H9 (cell line): ENCODE measurements at regions not wholly inside any gene's neighbourhood (a gene's known extent, or its start where the extent isn't known, plus 50 kb on each side); places are given as distances from the start of the nearest gene placed in this dataset.

Experiments
- DNase-seq: peaks from one replicate; pipeline ENCODE4 v3.0.0-alpha.2; 2017
- H2AFZ ChIP-seq: one replicate; pipeline ENCODE4 v1.6.1; 2013; ENCODE audit warnings: mild to moderate bottlenecking, low read length, control low read depth, moderate library complexity
- H2AK5ac ChIP-seq: 2 replicates; pipeline ENCODE4 v1.6.1; 2013; ENCODE audit warnings: low read length, control low read depth, mixed read lengths; ENCODE audit not compliant: insufficient read length
- H2BK120ac ChIP-seq: one replicate; pipeline ENCODE4 v1.6.1; 2013; ENCODE audit warnings: low read depth, mild to moderate bottlenecking, low read length, control low read depth, inconsistent platforms; ENCODE audit not compliant: poor library complexity, severe bottlenecking
- H2BK12ac ChIP-seq: 2 replicates; pipeline ENCODE4 v1.6.1; 2013; ENCODE audit warnings: low read length, control low read depth, mixed read lengths, low read depth; ENCODE audit not compliant: insufficient read length
- H2BK15ac ChIP-seq: 2 replicates; pipeline ENCODE4 v1.6.1; 2013; ENCODE audit warnings: low read depth, low read length, control low read depth
- H2BK20ac ChIP-seq: one replicate; pipeline ENCODE4 v1.6.1; 2013; ENCODE audit warnings: low read depth, mild to moderate bottlenecking, low read length, control low read depth, inconsistent platforms; ENCODE audit not compliant: poor library complexity, severe bottlenecking
- H2BK5ac ChIP-seq: 2 replicates; pipeline ENCODE4 v1.6.1; 2013; ENCODE audit warnings: low read length, control low read depth, mixed read lengths; ENCODE audit not compliant: insufficient read length
- H3K14ac ChIP-seq: 2 replicates; pipeline ENCODE4 v1.6.1; 2013; ENCODE audit warnings: low read length, control low read depth; ENCODE audit not compliant: insufficient read depth
- H3K18ac ChIP-seq: 2 replicates; pipeline ENCODE4 v1.6.1; 2013; ENCODE audit warnings: low read depth, mild to moderate bottlenecking, mixed read lengths, low read length, control low read depth; ENCODE audit not compliant: insufficient read length
- H3K23ac ChIP-seq: 2 replicates; pipeline ENCODE4 v1.6.1; 2013; ENCODE audit warnings: low read length, control low read depth, mixed read lengths, low read depth; ENCODE audit not compliant: insufficient read length
- H3K23me2 ChIP-seq: 2 replicates; pipeline ENCODE4 v1.6.1; 2013; ENCODE audit warnings: low read depth, mild to moderate bottlenecking, mixed read lengths, low read length, control low read depth; ENCODE audit not compliant: insufficient read length, poor library complexity, severe bottlenecking
- H3K27ac ChIP-seq: 2 replicates; pipeline ENCODE4 v1.5.1; 2013; ENCODE audit warnings: low read length, control low read depth, mixed read lengths, low read depth; ENCODE audit not compliant: insufficient read length
- H3K27me3 ChIP-seq: 2 replicates; pipeline ENCODE4 v1.6.1; 2013; ENCODE audit warnings: low read length, control low read depth, inconsistent platforms; ENCODE audit not compliant: insufficient read depth
- H3K4ac ChIP-seq: 2 replicates; pipeline ENCODE4 v1.6.1; 2013; ENCODE audit warnings: low read depth, mild to moderate bottlenecking, control low read depth, inconsistent platforms, low read length, moderate library complexity
- H3K4me1 ChIP-seq: 2 replicates; pipeline ENCODE4 v1.6.1; 2013; ENCODE audit warnings: low read length, control low read depth, inconsistent platforms; ENCODE audit not compliant: insufficient read depth
- H3K4me2 ChIP-seq: 2 replicates; pipeline ENCODE4 v1.6.1; 2013; ENCODE audit warnings: low read length, control low read depth, mixed read lengths; ENCODE audit not compliant: insufficient read length, insufficient read depth
- H3K56ac ChIP-seq: 2 replicates; pipeline ENCODE4 v1.6.1; 2013; ENCODE audit warnings: low read depth, mild to moderate bottlenecking, mixed read lengths, low read length, control low read depth; ENCODE audit not compliant: insufficient read length
- H3K79me1 ChIP-seq: 2 replicates; pipeline ENCODE4 v1.6.1; 2013; ENCODE audit warnings: low read depth, mild to moderate bottlenecking, moderate library complexity, low read length, control low read depth, inconsistent platforms; ENCODE audit not compliant: insufficient read depth, poor library complexity, severe bottlenecking
- H3K79me2 ChIP-seq: 2 replicates; pipeline ENCODE4 v1.6.1; 2013; ENCODE audit warnings: low read length, control low read depth, inconsistent platforms; ENCODE audit not compliant: insufficient read depth
- H3K9ac ChIP-seq: 2 replicates; pipeline ENCODE4 v1.6.1; 2013; ENCODE audit warnings: low read length, control low read depth, mixed read lengths; ENCODE audit not compliant: insufficient read length; ENCODE audit errors: extremely low read depth
- H3K9me3 ChIP-seq: one replicate; pipeline ENCODE4 v1.6.1; 2013; ENCODE audit warnings: low read depth, low read length, inconsistent platforms; ENCODE audit not compliant: control insufficient read depth
- H3T11ph ChIP-seq: one replicate; pipeline ENCODE4 v1.6.1; 2013; ENCODE audit warnings: mild to moderate bottlenecking, low read length, control low read depth, inconsistent platforms
- H4K20me1 ChIP-seq: one replicate; pipeline ENCODE4 v1.6.1; 2013; ENCODE audit not compliant: control insufficient read depth, insufficient read length, insufficient read depth
- H4K5ac ChIP-seq: 2 replicates; pipeline ENCODE4 v1.6.1; 2013; ENCODE audit warnings: low read depth, mild to moderate bottlenecking, mixed read lengths, low read length, control low read depth; ENCODE audit not compliant: insufficient read length
- H4K8ac ChIP-seq: replicated peaks from 2 replicates; pipeline ENCODE4 v1.6.1; 2013; ENCODE audit warnings: low read length, control low read depth, mixed read lengths, low read depth; ENCODE audit not compliant: insufficient read length
- H4K91ac ChIP-seq: 2 replicates; pipeline ENCODE4 v1.6.1; 2013; ENCODE audit warnings: low read depth, mild to moderate bottlenecking, moderate library complexity, mixed read lengths, low read length, control low read depth; ENCODE audit not compliant: insufficient read length
- H3K27ac Mint-ChIP-seq, 3 experiments: 2 replicates in 2 of 3; 3 replicates in 1 of 3; pipeline ENCODE4 v1.8.0; 2020 to 2021; ENCODE audit warnings: mixed read lengths in 3 of 3, mild to moderate bottlenecking in 1 of 3, moderate library complexity in 1 of 3
- H3K27me3 Mint-ChIP-seq: 2 replicates; pipeline ENCODE4 v1.8.0; 2021; ENCODE audit warnings: low read depth, mild to moderate bottlenecking, moderate library complexity, mixed read lengths
- H3K36me3 Mint-ChIP-seq, 3 experiments: 2 replicates in 2 of 3; 3 replicates in 1 of 3; pipeline ENCODE4 v1.8.0; 2020 to 2021; ENCODE audit warnings: low read depth in 3 of 3, mixed read lengths in 3 of 3; ENCODE audit not compliant: insufficient read depth in 1 of 3
- H3K4me1 Mint-ChIP-seq, 2 experiments: 2 replicates each; pipeline ENCODE4 v1.8.0; 2020; ENCODE audit warnings: mixed read lengths in 2 of 2
- H3K4me3 Mint-ChIP-seq, 2 experiments: 2 replicates in 1 of 2; 3 replicates in 1 of 2; pipeline ENCODE4 v1.8.0; 2020 to 2021; ENCODE audit warnings: mild to moderate bottlenecking in 2 of 2, mixed read lengths in 2 of 2, moderate library complexity in 1 of 2
- H3K9me3 Mint-ChIP-seq, 2 experiments: 2 replicates in 1 of 2; 3 replicates in 1 of 2; pipeline ENCODE4 v1.8.0; 2020; ENCODE audit warnings: mild to moderate bottlenecking in 2 of 2, mixed read lengths in 2 of 2, moderate library complexity in 1 of 2
- CTCF ChIP-seq: fragments of 200-600 bp; sonication (generic); conservative IDR thresholded peaks from 3 replicates; pipeline ENCODE4 v1.8.0; 2021; ENCODE audit warnings: antibody characterized with exemption, mild to moderate bottlenecking
- WGBS: extraction: QIAGEN DNeasy Blood & Tissue Kit; methylation state at CpG from one replicate; pipeline ENCODE4 v1.1.7; 2013; ENCODE audit warnings: missing lambda C conversion rate, low lambda C conversion rate, mixed read lengths; ENCODE audit not compliant: insufficient read length; ENCODE audit errors: extremely low coverage; 5-methylcytosine and 5-hydroxymethylcytosine counted together

- H2BK120ac ChIP-seq, result no peak overlapping the region
- no peak overlapping the region for H2AFZ ChIP-seq
- no peaks in the 10 kb centered on the region for H3K27me3 ChIP-seq
- no peak overlapping the region for H3K18ac ChIP-seq
- H3K4ac ChIP-seq, result no peak overlapping the region
- H3K4me1 Mint-ChIP-seq, result peaks cover 5% of the 10 kb centered on the region in 2 experiments
- H4K5ac ChIP-seq, result no peak overlapping the region
- no peak overlapping the region for H3K23ac ChIP-seq
- H3K4me2 ChIP-seq, result no peak overlapping the region
- H3K14ac ChIP-seq, result no peak overlapping the region
- H3K27ac Mint-ChIP-seq, result no peak overlapping the region
- H3K27me3 Mint-ChIP-seq, result no peaks in the 10 kb centered on the region
- no peaks in the 10 kb centered on the region for H3K79me1 ChIP-seq
- H3K36me3 Mint-ChIP-seq, result no peaks in the 10 kb centered on the region
- DNase-seq, result no peak
- H2BK5ac ChIP-seq, result no peak overlapping the region
- no peak overlapping the region for H3K9ac ChIP-seq
- no peak overlapping the region for H2BK12ac ChIP-seq
- H2AK5ac ChIP-seq, result no peak overlapping the region
- no peaks in the 10 kb centered on the region for H4K20me1 ChIP-seq
- TF ChIP-seq CTCF, result no peak
- H4K91ac ChIP-seq, result no peak overlapping the region
- H2BK15ac ChIP-seq, result no peak overlapping the region
- no peaks in the 10 kb centered on the region for H3K9me3 Mint-ChIP-seq
- H3K79me2 ChIP-seq, result no peaks in the 10 kb centered on the region
- H3K9me3 ChIP-seq, result no peaks in the 10 kb centered on the region
- H4K8ac ChIP-seq, result no peak overlapping the region
- H3K27ac ChIP-seq, result no peak overlapping the region
- no peak overlapping the region for H3T11ph ChIP-seq
- no CpG with 5 or more reads among the region's 1 CpG for WGBS
- no peak overlapping the region for H3K56ac ChIP-seq
- H3K23me2 ChIP-seq, result no peaks in the 10 kb centered on the region
- H3K4me3 Mint-ChIP-seq, result no peak overlapping the region
- no peak overlapping the region for H2BK20ac ChIP-seq
- peaks cover 2% of the 10 kb centered on the region; the same call in 1 of the 2 replicates for H3K4me1 ChIP-seq
Measured at GRCh38 chr4:67261971-67262370, 283.3 kb downstream of the CENPC start.
